GM20000 (cell line): ENCODE measurements at regions not wholly inside any gene's neighbourhood (a gene's known extent, or its start where the extent isn't known, plus 50 kb on each side); places are given as distances from the start of the nearest gene placed in this dataset.

Experiments
- DNase-seq: peaks from one replicate; pipeline ENCODE4 v3.0.0; 2012; ENCODE audit warnings: low spot score
- TF ChIP-seq, protein P1 (sequence below): IDR thresholded peaks from 2 replicates; pipeline ENCODE4 v1.5.1; 2012; ENCODE audit warnings: mild to moderate bottlenecking, control low read depth; ENCODE audit errors: extremely low read depth, missing control alignments

DNA sequence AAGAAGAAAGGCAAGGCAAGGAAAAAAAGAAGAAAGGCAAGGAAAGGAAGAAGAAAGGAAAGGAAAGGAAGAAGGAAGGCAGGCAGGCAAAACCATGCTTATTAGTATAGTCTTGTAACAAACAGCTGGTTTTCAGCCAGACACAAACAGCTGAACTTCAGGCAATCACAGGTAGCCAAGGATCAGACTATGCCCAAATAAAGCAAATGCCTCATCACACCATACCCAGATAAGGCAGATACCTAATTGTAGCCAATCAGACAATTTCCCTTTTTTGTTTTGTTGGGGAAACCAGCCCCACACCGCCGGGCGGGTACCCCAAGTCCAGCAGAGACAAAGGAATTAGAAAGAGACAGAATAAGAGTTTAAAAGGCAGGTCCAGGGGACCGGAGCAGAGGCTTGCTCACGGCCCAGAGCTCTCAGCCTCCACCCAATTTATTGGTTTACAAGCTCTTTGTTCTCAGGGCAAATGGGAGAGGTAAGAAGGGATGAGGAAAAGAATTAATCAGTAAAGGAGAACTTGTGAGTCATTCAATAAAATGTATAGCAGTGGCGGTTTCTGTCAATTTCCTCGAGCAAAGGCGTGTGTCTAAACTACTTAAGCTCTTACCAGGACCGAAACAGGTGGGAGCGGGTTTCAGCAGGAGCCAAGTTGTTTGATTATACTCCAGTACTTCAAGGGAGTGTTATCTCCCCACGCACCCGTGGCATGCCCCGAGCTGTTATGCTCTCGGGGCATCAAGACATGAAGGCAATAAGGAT, 886.8 kb downstream of the KCNT2 start:
- TF ChIP-seq, protein P1, sequence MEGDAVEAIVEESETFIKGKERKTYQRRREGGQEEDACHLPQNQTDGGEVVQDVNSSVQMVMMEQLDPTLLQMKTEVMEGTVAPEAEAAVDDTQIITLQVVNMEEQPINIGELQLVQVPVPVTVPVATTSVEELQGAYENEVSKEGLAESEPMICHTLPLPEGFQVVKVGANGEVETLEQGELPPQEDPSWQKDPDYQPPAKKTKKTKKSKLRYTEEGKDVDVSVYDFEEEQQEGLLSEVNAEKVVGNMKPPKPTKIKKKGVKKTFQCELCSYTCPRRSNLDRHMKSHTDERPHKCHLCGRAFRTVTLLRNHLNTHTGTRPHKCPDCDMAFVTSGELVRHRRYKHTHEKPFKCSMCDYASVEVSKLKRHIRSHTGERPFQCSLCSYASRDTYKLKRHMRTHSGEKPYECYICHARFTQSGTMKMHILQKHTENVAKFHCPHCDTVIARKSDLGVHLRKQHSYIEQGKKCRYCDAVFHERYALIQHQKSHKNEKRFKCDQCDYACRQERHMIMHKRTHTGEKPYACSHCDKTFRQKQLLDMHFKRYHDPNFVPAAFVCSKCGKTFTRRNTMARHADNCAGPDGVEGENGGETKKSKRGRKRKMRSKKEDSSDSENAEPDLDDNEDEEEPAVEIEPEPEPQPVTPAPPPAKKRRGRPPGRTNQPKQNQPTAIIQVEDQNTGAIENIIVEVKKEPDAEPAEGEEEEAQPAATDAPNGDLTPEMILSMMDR = no peak
- no peak for DNase-seq

DNA sequence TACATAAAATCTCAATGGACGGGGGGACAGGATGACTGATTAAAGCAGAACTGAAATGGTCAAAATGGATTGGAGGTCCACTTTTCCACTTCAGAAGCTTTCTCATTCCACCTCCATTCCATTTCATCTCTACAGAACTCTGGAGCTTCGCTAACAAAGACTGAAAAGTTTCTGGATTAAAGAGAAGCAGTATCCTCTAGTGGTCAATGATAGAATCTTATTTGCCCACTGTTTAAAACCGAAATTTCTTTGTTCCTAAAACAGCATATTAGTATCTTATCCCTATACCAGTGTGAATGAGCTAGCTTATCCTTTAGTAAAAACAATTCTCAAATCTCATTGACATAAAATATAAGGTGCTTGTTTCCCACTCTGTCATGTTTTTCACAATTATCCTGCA, 890.6 kb downstream of the KCNT2 start:
- no peak for DNase-seq
- TF ChIP-seq, protein P1 = no peak

DNA sequence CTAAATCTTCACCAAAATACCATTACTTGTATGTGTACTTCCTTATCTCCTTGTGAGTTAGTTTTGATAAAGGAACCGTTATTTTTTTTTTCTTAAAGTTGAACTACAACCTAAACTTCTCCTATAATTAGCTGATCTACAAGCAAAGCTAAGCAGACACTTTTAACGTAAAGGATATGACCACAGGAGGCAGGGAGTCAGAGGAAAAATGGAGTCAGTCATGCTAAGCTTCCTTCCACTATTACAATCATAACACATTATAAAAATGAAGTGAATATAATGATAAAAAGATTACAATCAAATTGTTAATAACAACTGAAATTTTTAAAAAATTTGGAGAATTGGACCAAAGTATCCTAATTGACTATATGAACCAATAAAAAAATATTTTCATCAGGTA, 892.6 kb downstream of the KCNT2 start:
- TF ChIP-seq, protein P1 = no peak
- DNase-seq = no peak

DNA sequence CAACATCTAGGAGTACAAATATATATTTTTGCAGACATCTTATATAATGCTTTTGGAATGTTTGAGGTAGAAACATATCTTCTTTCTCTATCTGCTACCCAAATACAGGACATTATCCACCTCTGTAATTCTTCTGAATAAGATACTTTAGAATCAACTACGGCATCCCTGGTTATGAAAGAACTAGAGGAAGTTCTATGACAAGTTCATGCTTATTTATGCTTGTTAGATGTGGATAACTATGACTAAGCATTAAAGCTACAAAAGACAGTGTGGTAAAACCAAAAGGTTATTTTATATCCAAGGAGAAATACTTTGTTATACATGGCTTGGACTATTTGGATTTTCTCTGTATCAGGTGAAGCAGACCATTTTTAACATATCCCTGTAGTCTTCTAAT, 894.0 kb downstream of the KCNT2 start:
- DNase-seq = no peak
- TF ChIP-seq, protein P1 = no peak

DNA sequence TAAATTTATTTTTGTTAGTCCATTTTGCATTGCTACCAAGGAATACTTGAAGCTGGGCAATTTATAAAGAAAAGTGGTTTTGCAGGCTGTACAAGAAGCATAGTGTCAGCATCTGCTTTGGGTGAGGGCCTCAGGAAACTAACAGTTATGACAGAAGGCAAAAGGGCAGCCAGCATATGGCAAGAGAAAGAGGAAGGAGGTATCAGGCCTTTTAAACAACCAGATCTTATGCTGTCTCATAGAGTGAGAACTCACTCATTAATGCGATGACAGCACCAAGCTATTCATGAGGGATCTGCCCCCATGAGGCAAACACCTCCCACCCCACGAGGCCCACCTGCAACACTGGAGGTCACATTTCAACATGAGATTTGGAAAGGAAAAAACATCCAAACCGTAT, 898.4 kb downstream of the KCNT2 start:
- no peak for DNase-seq
- TF ChIP-seq, protein P1 = no peak

DNA sequence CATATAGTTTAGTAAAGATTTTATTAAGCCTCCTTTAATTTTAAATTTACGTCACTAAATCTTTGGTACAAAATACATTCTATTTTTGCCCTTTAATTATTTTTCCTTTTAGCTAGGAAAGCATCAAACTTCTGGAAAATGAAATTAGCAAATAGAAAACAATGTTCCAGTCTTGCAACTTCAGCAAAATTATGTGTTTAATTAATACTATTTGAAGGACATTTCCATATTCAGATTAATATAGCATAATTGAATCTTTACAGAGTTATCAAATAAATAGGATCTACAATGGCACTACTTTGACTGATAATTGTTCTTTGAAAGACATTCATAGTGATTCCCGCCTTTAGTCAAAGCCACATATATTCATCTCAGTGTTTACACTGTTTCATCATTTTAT, 904.2 kb downstream of the KCNT2 start:
- TF ChIP-seq, protein P1 = no peak
- no peak for DNase-seq

DNA sequence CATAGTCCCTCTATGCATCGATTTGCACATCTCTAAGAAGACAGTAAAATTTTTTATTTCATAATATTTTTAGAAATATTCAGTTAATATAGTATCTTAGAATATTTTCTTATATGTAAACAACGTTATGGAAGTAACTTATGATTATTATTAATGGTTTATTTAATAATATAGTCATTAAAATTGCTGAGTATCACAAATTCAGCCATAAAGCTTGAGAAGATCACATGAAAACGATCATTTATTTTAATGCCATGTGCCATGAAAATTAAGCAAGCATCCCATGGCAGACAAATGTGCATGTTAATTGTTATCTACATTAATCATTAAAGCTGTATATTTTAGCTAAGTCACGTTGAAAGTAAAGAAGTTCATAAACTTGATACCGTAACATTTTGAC, 907.1 kb downstream of the KCNT2 start:
- TF ChIP-seq, protein P1 = no peak

More for the DNA sequence above, 907.1 kb downstream of the KCNT2 start:
- DNase-seq = no peak
